Brain pericyte (primary cell): ENCODE measurements at regions not wholly inside any gene's neighbourhood (a gene's known extent, or its start where the extent isn't known, plus 50 kb on each side); places are given as distances from the start of the nearest gene placed in this dataset.

Experiments used
- DNase-seq: peaks from one replicate; pipeline ENCODE4 v3.0.0-alpha.2; 2012; ENCODE audit warnings: low read depth, low spot score

GRCh38 chr2:5914811-5915611 lies 222.8 kb downstream of the SOX11 start:
- peak; percentile 33 for DNase-seq

GRCh38 chr2:5915881-5916310 lies 223.7 kb downstream of the SOX11 start:
- DNase-seq, result no peak

DNA sequence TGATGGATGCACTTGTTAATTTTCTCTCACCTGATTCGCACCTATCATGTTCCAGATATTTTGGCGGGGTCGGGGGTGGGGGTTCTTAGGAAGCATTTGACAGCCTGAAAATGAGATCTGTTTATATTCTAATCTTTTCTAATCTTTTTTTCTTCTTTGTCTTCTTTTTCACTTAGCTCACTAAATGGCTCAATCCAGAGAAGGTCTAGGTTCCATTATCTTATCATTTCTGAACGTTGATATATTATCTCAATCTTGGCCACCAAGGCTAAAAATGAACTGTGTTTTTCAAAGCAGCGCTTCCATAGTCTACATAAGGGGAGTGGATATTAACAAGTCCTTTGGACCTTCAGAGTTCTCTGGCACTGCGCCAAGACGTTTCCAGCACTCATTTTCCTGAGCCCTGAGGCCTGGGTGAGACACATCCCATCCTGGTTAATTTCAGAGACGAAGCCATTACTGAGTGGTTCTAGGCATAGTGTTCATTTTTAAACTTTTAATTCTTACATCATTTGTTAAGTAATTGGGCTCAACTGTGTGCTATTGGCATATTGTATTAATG lies 229.0 kb downstream of the SOX11 start:
- DNase-seq, result no peak

GRCh38 chr2:5923957-5924945 lies 232.1 kb downstream of the SOX11 start:
- no peak for DNase-seq

DNA sequence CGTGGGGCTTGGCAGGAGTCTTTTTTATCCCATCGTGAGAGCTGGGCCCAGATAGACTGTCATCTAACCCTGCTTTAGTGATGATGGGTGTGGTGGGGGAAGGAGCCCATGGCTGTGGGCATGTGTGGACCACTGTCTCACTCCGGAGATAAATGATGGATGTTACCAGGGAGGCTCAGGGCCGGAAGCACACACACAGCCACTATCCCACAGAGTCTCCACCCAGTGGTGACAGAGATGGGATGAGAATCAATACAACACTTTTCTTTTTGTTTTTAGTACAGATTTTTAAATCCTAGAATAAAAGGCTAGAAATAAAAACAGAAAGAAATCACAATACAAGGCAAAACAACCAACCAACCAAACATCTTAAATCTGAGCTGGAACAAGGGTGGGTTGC lies 233.4 kb downstream of the SOX11 start:
- DNase-seq, result no peak

DNA sequence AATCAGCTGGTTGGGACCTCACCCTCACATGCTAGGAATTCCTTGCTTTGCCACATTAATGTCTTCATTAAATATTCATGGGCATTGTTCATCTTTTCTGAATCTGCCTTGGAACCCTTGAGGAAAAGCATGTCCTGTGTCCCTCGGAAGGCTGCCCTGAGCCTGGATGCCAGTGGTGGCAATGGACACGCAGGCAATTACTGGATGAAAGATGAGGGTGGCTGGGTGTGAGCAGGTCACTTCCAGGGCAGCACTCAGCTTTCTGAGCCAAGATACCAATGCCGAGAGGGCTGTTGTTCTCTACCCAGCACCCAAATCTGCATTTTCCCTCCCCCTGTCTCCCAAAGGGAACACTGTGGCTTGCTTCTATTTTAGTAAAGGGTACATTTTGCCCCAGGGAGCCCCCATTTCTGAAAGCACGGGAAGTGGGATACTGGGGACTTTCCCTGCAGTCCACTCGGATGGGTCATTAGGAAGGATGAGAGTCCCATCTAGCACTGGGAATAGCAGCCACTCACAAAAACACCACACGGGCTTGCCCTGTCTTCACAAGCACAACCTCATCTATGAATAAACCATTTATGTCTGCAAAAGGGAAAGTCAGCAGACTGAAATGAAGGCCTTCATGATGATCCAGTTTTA lies 234.8 kb downstream of the SOX11 start:
- no peak for DNase-seq

DNA sequence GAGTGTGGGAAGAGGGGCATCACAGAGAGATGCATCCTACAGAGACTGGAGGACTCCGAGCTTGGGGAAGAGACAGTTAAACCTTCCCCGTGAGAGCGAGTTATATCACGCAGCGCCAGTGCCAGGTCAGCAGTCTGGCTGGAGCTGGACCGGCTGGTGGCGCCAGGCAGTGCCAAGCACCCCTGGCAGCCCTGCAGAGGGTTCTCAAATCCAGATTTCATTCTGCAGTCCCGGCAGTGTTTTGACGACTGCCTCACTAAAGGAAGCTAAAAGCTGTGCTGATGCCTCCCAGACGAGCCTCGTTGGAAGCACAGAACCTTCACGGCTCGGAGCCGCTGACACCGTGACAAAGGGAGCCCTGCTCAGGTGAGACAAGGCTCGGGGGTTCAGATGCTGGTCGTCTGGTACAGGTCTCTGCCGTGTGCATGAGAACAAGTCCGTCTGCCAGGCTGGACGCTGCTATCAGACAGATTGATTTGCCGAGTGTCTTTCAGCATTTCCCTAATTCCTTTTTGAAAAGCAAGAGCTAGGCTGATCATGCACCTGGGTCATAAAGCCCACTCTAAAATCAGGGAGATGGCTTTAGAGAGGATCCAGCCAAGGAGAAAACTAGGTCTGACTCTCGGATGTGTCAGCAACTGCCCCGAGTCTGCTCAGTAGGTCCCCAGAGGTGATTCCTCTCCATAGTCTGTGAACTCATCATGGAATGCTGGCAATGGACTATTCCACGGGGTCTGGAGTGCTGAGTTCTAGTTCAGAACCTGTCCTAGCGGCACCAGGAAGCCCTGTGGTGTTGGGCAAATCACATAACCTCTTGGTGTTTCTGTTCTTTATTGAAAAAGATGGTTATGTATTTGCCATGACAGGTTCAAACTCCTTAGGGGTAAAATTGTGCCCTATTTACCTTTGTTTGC lies 240.6 kb downstream of the SOX11 start:
- DNase-seq, result no peak

GRCh38 chr2:5933669-5934068 lies 241.5 kb downstream of the SOX11 start:
- DNase-seq, result no peak

GRCh38 chr2:5937321-5937720 lies 245.1 kb downstream of the SOX11 start:
- no peak for DNase-seq

- no peak for DNase-seq
Observed at GRCh38 chr2:5937851-5938565, 245.8 kb downstream of the SOX11 start.

DNA sequence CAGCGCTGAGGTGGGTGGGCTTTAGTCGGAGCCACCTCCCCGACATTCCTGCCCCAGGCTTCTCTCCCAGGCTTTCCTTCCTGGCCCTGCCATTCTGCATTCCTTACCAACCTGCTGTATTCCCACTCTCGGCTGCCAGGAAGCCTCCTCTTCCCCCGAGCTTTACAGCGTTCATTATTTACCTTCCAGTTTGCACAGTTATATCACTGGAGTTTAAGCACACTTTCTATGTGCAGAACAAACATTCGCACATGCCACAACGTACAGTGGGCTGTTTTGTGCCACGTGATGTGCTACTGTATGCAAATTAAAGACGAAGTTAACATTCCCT lies 246.3 kb downstream of the SOX11 start:
- no peak for DNase-seq

- DNase-seq, result no peak
Observed at GRCh38 chr2:5939553-5939952, 247.4 kb downstream of the SOX11 start.

GRCh38 chr2:5940596-5941535 lies 248.7 kb downstream of the SOX11 start:
- no peak for DNase-seq

DNA sequence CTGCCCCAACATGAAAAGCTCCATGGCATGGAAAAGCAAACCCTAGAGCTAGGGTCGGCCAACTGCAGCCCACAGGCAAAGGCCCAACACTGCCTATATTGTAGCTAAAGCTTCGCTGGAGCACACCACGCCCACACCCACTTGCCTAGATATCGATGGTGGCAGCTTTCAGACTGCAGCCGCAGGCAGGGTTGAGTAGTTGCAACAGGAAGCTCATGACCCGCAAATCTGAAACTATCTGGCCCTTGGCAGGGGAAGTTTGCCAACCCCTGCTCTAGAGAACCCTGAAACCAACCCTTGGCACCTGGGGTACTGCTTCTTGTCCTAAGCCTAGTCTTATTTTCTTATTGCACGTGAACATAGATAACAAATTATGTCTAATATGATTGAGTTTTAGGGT lies 250.0 kb downstream of the SOX11 start:
- DNase-seq, result no peak

DNA sequence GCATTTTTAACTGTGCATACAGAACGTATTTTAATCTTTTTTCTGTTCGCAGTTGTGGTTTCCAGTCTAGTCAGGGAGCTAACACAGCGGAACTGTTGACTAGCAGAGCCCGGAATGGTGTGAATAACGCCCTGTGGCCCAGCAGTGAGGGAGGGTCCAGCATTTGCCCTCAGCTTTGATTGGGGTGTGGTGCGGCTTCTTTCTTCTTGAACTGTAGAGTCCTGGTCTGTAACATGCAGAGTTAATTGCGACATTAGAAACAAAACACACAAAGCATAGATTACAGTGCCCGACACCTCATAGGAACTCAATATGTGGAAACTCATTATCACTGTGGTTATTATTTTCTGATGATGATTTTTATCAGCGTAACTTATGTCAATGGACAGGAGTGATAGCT lies 253.6 kb downstream of the SOX11 start:
- DNase-seq, result no peak

DNA sequence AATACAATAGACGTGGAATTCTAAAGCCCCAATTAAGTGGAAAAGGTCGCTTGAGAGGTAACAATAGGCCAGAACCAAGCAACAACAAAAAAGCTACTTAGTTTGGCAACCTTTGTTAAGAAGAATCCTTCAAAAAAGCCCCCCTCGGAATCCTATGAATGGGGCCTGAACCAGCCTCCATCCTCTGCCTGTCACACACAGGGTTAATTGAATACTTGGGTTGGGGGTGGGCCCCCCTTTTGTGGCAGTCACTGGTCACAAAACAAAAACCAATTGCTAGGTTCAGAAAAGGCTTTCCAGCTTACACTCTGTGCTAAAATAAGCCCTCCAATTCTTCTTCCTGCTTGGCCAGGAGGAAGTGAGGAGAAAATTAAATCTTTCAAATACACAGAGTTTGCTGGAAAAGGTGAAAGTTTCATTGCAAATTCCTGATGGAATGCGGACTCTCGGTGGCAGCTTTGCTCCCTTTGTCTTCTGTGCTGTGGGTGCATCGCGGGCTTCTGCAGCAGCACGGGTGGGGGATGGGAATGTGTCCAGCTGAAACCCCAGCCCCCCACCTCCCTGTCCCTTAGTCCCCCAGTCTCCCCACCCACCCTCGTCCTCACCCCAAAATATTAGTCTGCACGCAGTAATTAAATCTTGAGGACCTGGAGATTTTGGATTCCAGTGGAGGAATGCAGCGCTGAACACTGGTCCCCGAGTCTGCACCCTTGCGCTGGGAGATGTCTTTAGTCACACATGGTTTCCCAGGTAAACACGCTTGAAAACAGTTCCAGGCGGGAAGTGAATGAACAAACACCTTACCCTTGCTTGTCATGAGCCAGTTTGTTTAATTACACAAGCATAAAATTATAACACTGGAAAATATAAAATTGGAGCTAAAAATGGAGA lies 254.3 kb downstream of the SOX11 start:
- DNase-seq, result no peak

GRCh38 chr2:5950736-5951135 lies 258.6 kb downstream of the SOX11 start:
- DNase-seq, result no peak

GRCh38 chr2:5951471-5951870 lies 259.3 kb downstream of the SOX11 start:
- no peak for DNase-seq
